ENCODE measurements at regions not wholly inside any gene's neighbourhood (a gene's known extent, or its start where the extent isn't known, plus 50 kb on each side); places are given as distances from the start of the nearest gene placed in this dataset.

DNA sequence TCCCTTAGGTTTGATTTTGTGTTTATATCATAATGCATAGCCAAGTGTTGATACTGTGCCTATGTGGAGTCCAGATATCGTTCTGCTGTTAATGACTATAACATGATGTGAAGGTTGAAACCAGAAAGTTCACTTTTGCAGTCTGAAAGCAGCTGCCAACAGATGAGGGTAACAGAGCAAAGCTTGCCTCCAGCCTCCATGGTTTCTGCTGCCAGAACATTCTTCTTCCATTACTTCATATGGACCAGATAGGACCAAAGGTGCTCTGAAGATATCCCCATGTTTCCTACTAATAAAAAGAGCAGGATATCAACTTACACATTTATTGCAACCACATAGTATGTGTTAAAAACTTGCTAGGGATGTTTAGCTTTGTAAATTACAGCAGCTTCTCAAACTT lies 394.1 kb downstream of the SPRY1 start:
- intact Hi-C loops (cut with DNase I, micrococcal nuclease): no loop called here
- ATAC-seq (no peak), DNase-seq (no peak)

DNA sequence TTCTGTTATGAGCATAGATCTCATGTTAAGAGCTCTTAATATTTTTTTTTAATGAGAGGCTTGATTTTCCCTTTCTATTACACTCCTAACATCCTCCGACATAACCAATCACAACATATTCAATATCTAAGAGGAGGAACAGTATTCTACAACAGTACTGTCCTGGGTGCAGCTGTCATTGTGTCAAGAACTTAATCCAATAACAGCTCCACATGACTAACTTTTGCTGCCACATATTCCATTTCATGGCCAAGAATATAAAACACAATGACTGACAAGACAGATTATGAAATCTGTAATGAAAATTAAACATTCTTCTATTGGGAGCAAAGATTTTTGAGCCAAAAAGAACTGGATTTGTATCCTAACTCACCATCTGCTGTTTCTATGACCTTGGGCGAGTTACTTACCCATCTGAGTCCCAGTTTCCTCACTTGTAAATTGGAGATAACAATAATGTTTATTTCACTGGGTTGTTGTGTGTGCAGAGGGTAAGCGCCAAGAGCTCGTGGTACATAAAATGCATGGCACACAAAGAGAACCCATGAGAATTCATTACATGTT lies 405.6 kb downstream of the SPRY1 start:
- ATAC-seq: no peak
- no peak for DNase-seq
- intact Hi-C loops (cut with DNase I, micrococcal nuclease): no loop called here

DNA sequence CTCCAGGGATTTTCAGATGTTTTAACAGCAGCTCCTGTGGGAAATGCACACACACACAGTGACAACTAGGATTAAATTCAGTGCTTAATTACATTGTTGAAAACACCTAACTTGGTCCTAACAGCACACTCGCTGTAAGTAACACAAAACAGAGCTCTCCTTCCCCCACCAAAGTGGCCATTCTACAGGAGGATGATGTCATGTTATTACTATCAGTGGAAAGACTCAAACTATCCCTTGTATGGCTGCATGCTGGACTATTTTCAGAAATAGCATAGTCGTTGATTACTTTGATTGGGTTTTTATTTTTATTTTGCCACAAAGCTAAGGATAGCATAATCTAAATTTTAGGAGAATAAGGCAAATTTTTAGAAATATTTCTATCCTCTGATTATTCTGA lies 406.3 kb downstream of the SPRY1 start:
- intact Hi-C loops (cut with DNase I, micrococcal nuclease): no loop called here
- DNase-seq (no peak), ATAC-seq (no peak)

DNA sequence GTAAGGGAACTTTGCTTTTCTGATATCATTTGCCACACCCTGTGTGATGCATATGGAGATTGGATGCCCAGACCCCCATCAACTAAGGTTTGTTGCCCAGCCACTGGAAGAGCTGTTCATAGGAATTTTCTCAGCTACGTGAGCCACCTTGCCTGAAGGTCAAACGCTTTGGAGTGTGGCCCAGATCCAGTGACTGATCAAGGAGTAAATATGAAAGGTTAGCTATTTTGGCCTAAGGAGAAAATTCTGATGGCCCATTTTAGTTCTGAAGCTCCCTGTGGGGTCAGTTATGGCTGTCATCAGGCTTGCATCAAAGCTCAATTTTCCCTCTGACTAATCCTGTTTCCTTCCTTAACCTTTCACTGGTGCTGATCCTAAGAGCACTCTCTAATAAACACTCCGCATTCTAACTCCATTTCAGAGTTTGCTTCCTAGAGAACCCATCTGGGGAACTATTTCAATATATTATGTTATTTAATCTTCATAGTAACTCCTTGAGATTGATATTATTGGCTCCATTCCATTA lies 407.7 kb downstream of the SPRY1 start:
- ATAC-seq: no peak
- DNase-seq: no peak
- intact Hi-C loops (cut with DNase I, micrococcal nuclease): no loop called here

DNA sequence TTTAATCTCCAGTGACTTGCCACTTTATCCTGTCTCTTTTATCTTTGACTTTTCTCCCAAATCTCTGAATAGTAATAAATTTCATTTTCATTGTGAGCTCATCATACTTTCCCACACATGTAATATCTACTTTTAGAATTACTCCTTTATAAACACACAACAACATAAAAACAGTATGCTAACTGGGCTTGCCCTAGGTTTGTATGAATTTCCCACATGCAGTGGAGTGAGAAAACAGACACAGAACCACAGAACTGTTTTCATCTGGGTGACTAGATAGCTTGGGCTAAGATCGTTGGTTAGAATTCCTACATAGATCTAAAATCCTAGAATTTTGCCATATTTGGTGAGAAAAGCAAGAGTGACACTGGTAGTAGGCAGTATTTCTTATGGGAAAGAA lies 409.5 kb downstream of the SPRY1 start:
- no peak for DNase-seq
- intact Hi-C loops (cut with DNase I, micrococcal nuclease): no loop called here
- no peak for ATAC-seq

DNA sequence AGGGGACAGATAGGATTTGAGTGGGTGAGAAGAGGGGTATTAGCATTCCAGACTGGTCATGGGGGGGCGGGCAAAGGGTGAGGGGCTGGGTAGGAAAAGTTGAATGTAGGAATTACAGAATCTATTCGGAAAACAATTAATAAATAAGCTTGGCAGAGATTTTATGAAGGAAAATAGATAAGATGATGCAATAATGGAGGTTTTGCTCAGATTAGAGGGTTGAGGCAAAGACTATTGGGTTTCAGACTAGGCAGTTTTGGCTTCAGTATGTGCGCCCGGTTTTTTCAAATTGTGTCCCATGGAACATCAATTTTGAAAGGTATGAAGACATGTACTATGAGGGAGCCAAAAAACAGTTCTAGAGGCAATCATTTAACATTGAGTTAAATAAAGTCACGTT lies 410.6 kb downstream of the SPRY1 start:
- intact Hi-C loops (cut with DNase I, micrococcal nuclease): no loop called here
- ATAC-seq (no peak), DNase-seq (no peak)

DNA sequence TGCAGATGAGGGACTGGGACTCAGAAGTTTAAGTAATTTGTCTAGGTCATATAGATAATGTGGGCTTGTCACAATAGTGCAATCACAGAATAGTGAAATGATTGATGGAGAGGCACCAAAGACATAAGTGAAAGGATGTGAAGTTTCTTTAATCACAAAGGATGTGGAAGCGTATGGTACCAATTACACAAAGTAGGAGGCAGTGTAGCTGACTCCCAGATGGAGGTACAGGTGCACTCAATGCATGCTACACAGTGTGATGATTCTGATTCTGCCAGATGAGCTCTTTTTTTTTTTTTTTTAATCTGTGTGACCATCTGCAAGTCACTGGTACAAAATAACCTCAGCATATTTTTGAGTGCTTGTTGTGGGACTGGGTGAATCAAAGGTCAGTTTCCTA lies 411.3 kb downstream of the SPRY1 start:
- intact Hi-C loops (cut with DNase I, micrococcal nuclease): no loop called here
- DNase-seq (no peak), ATAC-seq (no peak)

DNA sequence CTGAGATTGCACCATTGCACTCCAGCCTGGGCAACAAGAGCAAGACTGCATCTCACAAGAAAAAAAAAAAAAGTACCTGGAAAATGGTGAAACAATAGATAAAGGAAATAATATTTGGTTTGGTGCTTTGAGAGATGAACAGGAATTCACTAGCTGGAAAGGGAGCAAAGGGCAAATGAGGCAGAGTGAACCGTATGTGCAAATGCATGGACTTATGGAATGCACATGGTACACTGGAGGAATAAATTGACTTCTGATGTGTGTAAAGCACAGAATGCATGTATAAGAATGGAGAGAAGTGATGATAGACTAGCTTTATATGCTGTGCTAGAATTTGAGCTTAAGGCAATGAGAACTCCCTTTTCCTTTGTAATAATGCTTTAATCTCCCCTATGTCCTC lies 413.3 kb downstream of the SPRY1 start:
- intact Hi-C loops (cut with DNase I, micrococcal nuclease): no loop called here
- DNase-seq (no peak), ATAC-seq (no peak)

DNA sequence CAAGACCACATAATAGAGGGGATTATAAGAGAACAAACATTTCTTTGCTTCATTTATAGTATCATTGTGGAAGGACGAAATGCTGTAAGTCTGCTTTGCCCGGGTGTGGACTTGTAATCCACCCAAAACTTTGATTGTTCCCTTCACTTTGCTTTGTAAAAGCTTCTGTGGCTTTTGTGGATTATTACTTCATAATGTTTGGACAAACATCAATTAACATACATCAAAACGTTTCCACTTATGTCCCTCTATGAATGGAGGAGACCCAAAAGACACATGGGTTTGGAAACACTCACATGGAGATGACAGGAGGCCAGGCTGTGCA lies 415.4 kb downstream of the SPRY1 start:
- intact Hi-C loops (cut with DNase I, micrococcal nuclease): no loop called here
- no peak for ATAC-seq

DNA sequence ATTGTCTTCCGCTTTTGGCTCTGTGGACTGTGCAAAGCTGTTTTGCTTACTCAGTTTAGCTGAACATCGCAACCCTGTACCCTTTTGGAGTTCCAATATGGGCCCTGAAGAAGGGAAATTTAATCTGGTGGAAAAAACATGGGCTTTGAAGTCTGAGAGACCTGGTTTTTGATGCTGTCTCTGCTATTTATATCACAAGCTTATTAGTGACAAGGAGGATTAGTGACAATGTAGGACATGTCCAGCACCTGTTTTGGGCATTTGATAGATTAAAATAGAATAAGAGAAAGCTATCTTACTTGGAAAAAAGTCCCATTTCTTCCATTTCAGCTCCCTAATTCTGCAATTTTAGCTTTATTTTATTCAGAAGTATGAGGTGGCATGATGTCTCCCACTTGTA lies 417.3 kb downstream of the SPRY1 start:
- no peak for DNase-seq
- ATAC-seq: no peak
- intact Hi-C loops (cut with DNase I, micrococcal nuclease): no loop called here

More for the DNA sequence above, 415.4 kb downstream of the SPRY1 start:
- DNase-seq: no peak

DNA sequence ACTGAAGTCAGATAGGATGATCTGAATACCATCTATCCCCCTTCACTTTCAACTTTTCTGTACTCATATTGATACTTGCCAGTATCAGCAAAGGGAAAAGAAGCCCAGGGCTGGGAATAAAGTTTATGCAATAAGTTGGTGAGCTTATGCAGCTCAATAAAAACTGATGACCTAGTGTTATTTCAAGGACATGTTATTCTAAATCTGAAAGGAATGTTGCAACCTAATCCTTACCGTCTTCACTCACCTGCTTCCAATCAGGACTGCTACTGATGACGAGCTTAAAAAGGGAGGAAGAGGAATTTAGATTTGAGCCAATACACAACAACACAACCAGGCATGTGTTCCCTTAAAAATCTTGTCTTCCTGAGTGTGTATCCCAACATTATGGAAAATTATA lies 419.9 kb downstream of the SPRY1 start:
- ATAC-seq (no peak), DNase-seq (no peak)
- intact Hi-C loops (cut with DNase I, micrococcal nuclease): no loop called here

DNA sequence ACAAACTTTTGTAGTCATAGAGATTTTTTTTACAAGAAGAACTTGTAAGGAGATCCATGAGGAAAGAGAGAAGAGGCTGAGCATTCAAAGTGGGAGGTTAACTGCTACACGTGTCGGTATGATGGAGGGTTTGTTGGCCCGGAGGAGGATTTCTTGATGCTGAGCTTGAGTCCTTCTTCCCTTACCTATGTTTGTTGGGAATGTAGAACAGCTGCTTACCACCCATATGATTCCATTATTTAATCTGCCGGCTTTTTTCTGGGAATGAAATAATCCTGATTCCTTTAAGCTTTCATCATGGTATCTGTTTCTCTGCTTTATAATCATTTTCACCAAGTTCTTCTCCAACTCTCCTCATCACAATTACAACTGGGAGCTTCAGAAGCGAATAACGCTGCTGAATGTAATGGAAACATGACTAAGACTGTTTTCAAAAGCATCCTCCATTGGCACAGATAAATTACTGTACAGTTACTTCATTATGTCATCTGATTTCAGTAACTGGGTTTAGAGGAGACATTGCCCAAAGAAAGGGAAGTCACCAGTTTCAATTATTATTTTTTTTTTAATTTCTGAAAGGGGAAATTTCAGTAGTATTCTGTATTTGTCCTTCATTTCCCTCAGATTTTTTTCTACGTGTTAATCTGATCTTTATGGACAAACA lies 420.6 kb downstream of the SPRY1 start:
- no peak for DNase-seq
- no peak for ATAC-seq
- intact Hi-C loops (cut with DNase I, micrococcal nuclease): no loop called here

DNA sequence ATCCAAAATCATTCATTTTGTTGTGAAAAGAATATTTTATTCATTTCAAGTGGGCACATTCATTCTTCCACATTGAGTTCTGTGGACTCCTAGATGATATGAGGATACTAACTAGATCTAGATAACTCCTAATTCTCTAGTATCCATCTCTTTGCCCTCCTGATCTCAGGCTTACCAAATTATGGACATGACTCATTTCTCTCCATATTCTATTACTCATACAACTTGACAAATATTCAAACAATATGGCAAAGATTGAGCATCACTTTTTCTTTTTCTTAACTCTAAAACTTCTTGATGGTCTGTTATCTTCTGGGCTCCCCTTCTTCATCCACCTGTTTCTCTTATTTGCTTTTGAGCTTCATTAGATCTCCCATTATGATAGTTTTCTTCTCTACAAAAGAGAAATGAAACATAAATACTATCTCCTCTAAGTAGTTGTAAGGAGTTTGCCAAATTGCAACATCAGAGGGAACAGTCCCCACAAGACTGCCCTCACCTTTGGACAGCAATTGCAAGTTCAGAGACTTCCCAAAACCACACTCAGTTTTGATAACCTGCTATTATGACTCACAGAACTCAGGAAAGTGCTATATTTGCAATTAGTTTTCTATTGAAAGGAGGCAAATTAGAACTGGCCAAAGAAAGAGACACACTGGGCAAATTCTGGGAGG lies 422.9 kb downstream of the SPRY1 start:
- ATAC-seq: no peak
- intact Hi-C loops (cut with DNase I, micrococcal nuclease): no loop called here

DNA sequence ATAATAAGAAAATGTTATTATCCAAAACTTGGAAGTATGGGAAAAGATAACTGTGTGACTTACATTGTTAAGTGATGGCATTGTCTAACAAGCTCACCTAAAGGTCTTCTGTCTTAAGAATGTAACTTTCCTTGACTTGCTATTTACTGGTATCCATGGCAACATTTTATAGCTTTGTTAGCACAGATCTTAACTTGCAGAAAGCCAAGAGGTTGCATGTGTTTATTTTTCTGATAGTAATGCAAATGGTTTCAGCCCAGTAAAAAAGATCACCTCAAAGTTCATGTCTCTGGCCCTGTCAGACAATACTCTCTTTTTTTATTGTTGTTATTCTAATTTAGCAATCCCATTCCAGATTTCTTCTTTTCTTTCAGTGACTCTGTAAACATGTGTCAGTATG lies 425.3 kb downstream of the SPRY1 start:
- intact Hi-C loops (cut with DNase I, micrococcal nuclease): no loop called here
- no peak for DNase-seq
- no peak for ATAC-seq

More for the DNA sequence above, 422.9 kb downstream of the SPRY1 start:
- DNase-seq: no peak

DNA sequence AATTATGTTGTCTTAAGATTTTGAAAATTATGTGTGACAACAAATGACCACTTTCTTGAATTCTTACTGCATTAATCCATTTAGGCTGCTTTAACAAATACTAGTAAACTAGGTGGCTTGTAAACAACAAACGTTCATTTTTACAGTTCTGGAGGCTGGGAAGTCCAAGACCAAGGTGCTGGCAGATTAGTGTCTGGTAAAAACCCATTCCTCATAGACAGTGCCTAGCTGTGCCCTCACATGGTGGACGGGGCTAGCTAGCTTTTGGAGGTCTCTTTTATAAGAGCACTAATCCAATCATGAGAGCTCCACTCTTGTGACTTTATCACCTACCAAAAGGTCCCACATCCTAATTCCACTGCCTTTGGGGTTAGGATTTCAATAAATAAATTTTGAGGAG lies 425.8 kb downstream of the SPRY1 start:
- intact Hi-C loops (cut with DNase I, micrococcal nuclease): no loop called here
- DNase-seq (no peak), ATAC-seq (no peak)

DNA sequence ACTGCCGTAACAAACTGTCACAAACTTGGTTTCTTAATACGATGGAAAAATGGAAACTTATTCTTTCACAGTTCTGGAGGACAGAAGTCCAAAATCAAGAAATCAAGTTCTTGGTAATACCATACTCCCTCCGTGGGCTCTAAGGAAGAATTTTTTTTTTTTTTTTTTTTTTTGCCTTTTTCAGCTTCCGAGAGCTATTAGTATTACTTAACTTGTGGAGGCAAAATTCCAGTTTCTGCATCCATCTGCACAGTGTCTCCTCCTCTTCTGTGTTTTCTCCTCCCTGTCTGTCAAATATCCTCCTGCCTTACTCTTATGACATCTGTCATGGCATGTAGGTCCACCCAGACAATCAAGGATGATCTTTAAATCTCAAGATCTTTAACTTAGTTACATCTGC lies 426.6 kb downstream of the SPRY1 start:
- intact Hi-C loops (cut with DNase I, micrococcal nuclease): no loop called here
- no peak for DNase-seq

DNA sequence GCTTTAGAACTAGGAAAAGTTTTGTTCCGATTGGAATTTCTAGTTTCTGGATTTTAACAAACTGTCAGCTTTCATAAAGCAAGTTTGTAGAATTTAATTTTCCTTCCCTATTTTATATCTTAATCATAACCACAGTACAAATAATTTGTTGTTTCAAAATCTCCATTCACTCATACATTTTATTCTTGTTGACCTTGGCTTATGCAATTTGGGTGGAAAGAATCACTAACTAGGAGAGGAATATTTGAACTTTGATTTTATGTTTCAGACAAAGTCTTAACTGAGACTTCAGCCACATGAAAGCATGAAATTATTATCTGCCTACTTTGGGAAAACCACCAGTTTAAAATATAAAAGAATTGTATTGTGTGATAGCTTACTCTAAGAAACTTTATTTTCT lies 427.9 kb downstream of the SPRY1 start:
- intact Hi-C loops (cut with DNase I, micrococcal nuclease): no loop called here
- ATAC-seq (no peak), DNase-seq (no peak)

More for the DNA sequence above, 426.6 kb downstream of the SPRY1 start:
- no peak for ATAC-seq

DNA sequence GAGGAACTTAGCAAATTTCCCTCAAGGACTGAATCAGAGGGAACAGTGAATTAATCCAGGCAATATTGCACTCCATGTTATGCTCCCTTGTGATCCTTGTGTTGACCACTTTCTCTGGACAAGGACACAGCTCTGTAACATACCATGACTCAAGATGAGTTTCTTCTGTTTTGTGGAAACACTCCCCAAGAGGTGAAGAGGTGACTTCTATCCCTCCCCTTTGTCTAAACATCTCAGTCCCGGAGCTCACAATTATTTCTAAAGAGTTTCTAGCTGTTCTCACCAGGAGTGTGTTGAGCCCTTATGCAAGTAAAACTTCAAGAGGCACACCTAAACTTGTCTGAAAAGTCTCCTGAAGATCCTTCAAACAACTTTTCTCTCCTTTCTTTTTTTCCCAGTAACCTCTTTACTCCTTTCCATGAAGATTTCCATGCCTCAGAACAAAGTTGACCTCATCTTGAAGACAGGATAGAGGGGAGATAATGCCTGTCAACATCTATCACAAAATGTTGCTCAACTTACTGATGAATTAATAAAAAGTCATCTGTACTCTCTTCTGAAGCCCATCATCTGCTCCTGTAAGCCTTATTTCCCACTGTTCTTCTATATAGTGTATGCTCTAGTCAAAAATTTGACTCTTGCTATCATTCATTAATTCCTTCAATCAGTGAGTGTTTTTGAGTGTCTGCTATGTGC lies 429.1 kb downstream of the SPRY1 start:
- ATAC-seq: no peak
- intact Hi-C loops (cut with DNase I, micrococcal nuclease): no loop called here

DNA sequence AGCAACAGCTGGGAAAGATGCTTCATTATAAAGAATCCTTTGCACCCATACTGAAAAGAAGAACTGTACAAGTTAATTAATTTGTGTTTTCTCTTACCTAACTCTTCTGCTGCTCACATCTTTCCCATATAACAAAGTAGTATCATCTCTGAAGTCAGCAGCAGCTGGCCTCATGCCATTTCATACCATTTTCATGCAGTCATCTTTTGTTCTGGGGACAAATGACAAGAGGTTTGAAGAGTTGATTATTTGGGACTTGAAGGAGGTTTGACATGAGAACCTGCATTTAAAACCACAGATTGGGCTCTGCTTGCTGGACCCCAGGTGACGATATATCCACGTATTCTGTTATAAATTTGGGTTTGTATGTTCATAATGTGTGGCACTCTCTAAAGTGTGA lies 430.3 kb downstream of the SPRY1 start:
- DNase-seq (no peak), ATAC-seq (no peak)
- intact Hi-C loops (cut with DNase I, micrococcal nuclease): no loop called here

More for the DNA sequence above, 429.1 kb downstream of the SPRY1 start:
- DNase-seq: no peak

DNA sequence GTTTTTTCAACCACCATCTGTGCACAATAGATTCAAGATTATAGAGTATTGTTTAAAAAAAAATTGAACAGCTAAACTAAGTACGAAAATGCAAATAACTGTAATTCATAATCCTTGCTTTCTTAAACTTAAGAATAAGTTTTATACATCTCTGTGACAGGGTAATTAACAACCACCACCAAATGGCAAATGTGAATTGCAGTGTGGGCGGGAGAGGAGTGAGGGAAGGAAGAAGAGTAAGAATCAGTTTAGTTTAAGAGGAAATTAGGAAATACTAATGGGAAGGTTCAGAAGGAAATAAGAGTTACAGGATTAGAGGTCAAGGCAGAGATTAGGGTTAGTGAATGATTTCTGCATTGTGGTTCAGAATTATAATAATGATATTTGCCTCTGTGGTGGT lies 430.9 kb downstream of the SPRY1 start:
- intact Hi-C loops (cut with DNase I, micrococcal nuclease): no loop called here
- DNase-seq (no peak), ATAC-seq (no peak)

Measured in left colon (tissue), 2 donors.